GM18870 (cell line): ENCODE measurements at regions not wholly inside any gene's neighbourhood (a gene's known extent, or its start where the extent isn't known, plus 50 kb on each side); places are given as distances from the start of the nearest gene placed in this dataset.
"Not testable (repeated sequence)": the region's sequence is repeated elsewhere in the genome, so short reads cannot be mapped to it uniquely, and the experiment has no call there.

ENCODE experiments used
- ATAC-seq: cut with Tn5 transposase; IDR thresholded peaks from one replicate; pipeline ENCODE4 v1.9.1; 2021; ENCODE audit warnings: moderate library complexity; ENCODE audit not compliant: unreplicated experiment

DNA sequence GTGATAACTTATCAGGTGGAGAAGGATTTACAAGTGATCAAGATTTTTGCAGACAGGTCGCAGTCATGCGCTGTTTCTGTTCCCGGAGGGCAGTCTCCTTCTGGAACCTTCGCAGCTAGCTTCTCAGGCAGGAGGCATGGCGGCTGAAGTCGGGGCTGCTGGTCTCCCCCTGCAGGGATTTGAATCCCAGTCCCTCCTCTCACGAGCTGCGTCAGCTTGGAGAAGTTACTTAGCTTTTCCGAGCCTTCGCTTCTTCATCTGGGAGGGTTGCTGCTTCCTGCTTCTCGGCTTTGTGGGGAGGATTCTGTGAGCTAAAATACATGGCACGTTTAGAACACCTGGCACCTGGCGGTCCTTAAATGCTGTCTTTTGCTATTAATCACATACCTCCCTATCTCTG is 287.8 kb upstream of the FOXF1 start:
- ATAC-seq = no peak

DNA sequence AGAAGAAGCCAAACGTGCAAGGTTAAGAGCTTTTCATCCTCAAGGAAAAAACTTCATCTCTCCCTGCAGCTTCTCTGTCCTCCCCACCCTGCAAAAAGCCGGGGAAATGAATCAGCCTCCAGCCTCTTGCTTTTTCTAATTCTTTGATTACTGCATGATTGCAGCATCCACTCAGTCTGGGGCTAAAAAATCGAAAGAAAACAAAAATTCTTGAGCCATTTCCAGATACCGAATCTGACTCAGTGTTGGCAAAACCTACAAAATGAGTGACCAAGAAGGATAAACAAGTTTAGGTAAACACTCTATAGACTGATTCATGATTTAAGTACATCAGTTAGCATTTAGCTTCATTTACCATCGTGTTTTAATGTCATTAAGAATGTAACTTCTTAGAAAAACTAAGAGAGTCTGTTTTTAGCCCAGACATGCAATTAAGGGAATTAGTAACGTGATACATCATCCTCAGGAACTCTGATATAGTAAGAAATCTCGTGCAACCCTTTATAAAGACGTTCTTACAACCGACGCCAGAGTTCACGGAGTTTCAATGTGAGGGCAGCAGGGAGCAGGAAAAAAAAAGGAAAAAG is 287.3 kb upstream of the FOXF1 start:
- ATAC-seq = no peak

GRCh38 chr16:86224126-86224525 is 286.2 kb upstream of the FOXF1 start:
- no peak for ATAC-seq

- no peak for ATAC-seq
Measured at GRCh38 chr16:86224629-86225028, 285.7 kb upstream of the FOXF1 start.

GRCh38 chr16:86225905-86226371 is 284.4 kb upstream of the FOXF1 start:
- ATAC-seq = no peak

GRCh38 chr16:86227041-86227440 is 283.3 kb upstream of the FOXF1 start:
- no peak for ATAC-seq

DNA sequence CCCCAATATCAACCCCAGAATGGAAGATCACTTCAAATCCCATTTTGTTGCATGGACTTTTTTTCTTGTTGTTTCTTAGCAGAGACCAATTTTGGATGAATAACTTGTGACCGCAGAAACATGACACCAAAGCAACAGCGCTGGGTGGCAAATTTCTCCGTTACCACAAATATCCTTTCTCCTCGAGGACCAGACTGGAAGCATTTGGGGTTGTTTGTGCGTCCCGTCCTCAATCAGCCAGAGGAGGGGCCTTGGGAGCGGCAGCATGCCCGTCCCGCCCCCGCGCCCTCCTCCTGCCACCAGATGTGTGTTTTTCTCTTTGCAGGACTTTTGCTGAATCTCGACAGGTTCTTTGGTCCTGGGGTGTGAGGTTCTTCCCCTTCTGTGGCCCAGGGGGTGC is 282.5 kb upstream of the FOXF1 start:
- no peak for ATAC-seq

- ATAC-seq = no peak
Measured at GRCh38 chr16:86228713-86229112, 281.6 kb upstream of the FOXF1 start.

- ATAC-seq = no peak
Measured at GRCh38 chr16:86229283-86229682, 281.0 kb upstream of the FOXF1 start.

DNA sequence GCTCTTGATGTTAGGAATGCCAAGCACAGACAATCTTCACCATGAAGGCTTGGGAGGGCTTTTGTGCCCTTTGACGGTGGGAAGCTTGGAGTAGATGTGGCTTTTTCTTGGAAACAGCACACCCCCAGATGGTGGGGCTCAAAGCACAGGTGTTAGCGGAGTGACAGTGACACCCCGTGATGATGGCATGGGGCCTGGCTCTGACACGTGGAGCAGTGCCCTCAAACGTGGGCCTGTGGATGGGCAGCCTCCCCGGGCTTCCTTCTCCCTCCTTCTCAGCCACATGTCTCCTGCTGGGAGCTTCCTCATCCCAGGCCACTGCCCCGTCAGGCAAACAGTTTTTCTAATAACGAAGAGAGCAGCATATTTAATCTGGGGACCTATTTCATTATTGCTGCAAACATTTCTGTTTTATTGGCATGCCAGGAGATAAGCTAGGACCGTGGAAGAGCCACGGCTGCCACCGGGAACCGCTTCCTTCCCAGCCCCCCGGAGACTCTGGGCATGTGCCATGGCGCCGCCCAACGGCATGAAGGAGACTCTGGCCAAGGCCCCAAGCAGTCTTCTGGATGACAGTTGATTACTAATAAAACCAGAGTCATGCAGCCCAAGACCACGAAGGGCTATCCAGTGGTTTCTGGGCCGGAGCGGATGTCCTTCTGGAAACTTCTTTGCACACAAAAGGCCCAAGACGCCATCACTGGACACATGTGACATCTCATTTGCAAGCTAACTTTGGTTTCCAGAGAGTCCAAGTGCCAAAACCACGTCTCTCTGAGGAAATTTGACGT is 280.3 kb upstream of the FOXF1 start:
- no peak for ATAC-seq

DNA sequence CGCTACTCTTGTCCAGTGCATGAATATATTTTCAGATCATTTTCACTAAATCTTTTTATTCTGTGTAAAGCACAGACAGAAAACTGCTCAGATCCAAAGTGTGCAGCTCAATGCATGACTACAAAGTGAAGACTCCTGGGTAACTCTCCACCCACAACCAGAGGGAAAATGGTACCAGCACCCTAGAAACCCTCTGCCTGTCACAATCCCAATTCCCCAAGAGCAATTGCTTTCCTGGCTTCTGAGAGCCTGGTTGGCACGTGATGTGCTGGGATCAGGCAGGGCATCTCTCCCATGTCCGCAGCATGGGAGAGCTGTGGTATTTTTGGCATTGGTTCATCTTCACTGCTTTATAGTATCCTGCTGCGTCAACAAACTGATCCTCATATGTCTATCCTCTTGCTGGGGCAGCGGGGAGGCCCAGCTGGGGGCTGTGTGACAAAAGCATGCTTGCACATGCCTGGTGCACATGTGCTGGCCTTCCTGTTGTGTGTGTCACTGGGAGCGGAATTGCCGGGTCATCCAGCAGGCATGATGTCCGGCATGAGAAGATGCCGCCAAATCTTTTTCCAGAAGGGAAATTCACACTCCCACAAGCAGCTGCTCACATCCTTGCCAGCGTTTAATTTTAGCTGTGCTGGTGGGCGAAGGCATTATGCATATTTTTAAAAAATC is 278.9 kb upstream of the FOXF1 start:
- no peak for ATAC-seq

GRCh38 chr16:86231996-86232350 is 278.4 kb upstream of the FOXF1 start:
- no peak for ATAC-seq

GRCh38 chr16:86232496-86232895 is 277.8 kb upstream of the FOXF1 start:
- ATAC-seq = no peak

GRCh38 chr16:86233506-86233905 is 276.8 kb upstream of the FOXF1 start:
- ATAC-seq = not testable (repeated sequence)

DNA sequence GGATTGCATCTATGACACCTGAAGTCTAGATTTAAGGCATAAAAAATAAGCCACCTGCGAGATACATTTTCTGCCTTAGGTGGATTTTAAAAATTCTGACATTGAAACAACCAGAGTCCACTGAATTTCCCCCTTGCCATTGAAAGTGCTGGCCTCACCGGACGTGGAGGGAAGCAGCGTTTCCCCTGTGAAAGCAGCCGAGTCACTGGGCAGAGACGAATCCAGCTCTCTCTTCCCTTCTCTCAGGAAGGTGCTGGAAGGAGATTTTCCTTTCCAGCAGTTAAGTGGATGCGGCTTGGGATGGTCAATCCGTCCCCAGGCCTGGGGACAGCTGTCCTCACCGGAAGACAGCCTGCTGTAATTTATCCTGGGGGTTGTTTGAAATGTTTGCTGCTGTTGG is 270.9 kb upstream of the FOXF1 start:
- ATAC-seq = no peak

DNA sequence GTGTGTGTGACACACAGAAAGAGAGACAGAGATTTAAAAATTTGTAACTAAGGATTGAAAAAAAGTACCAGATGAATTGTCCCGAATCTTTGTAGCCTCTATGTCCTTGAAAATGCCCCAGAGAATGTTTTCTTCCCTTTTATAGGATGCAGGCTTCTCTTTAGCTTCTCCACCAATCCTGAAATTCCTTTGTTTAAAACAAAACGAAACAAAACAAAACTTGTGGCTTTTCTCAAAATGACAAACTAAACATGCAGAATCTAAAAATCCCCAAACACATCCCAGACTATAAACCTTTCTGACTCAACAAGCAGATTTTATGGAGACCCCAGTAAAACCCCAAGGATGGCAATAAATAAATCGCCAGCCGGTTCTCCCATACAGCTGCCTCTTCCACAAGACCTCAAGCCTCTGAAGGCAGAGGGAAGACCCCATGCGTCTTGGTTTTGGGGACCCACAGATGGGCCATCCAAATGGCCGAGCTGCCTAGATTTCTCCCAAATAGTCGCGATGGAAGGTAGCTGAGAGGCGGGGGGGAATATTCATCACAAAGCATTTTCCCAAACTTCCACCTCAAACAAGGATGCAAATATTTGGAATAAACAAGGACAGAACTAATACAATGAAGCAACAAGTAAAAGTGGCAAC is 269.5 kb upstream of the FOXF1 start:
- no peak for ATAC-seq

- ATAC-seq = no peak
Measured at GRCh38 chr16:86241681-86242080, 268.6 kb upstream of the FOXF1 start.

DNA sequence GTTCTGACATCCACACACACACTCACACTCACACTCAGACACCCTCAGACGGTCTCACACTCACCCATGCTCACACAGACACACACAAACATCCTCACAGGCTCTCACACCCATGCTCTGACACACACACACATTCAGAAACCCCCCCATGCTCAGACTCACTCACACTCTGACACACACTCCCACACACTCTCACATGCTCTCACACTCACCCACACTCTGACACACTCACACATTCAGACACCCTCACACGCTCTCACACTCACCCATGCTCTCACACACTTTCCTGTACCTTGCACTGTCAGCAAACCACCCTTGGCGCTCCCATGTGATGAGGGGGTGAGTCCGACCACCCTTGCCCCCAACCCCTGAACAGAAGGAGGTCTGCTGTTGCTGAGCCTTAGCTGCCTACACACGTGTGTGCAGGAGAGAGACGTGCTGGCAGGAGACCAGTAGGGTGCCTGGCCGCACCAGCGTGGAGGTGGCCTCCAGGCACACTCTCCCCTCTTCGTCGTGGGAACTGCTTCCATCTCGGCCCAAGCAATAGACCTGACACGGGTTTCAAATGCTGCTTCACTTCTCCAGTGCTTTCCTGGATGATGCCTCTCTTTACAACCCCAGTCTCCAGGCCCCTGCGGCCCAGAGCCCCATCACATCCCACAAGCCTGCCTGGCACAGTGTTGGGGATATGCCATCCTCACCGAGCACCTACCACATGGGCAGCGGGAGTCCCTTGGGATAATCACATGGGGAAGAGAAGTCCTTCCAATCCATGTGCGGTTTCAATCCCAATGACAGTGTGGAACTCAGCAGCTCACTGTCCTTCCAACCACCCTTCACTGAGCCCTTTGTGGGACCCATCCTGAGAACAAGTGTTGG is 267.8 kb upstream of the FOXF1 start:
- no peak for ATAC-seq

DNA sequence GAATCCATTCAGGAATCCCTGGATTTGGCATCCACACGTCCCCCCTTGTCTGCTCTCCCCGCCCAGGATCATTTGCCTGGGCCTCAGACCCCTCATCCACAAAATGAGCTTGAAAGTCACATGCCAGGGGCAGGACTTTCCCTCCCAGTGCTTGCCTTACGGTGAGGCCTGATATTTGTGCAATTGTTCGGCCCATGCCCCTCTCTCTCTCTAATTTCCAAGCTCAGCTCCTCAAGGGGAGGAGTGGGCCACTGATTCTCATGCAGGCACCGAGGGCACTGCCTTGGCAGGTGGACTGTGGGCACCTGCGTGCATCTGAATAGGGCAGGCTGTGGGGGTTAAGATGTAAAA is 267.2 kb upstream of the FOXF1 start:
- ATAC-seq = no peak

DNA sequence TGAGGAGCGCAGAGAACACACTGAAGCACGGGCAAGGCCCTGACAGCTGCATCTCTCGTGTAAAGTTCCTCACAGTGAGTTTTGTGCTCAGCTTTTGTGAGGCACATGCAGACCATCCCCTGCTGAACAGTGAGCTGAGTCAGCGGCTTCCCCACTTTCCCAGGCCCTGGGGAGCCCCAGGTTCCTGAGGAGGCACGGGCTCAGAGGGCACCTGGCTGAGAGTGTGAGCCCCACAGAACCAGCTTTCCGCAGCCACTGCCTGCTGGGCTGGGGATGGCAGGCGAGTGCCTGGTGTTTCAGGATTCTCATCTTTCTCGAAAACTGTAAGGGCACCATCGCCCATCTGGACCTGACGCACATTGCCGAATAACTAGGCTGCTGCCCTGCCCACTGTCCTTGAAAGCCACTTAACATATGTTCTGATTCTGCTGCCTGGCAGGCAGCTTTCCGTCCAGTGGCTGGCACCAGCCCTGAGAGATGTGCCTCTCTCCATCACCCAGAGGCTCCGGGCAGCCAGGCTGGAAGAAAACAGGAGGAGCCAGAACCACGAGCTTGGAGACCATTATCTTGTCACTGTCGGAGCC is 266.7 kb upstream of the FOXF1 start:
- no peak for ATAC-seq
